ENCODE measurements at regions not wholly inside any gene's neighbourhood (a gene's known extent, or its start where the extent isn't known, plus 50 kb on each side); places are given as distances from the start of the nearest gene placed in this dataset.
A peak's percentile ranks its signal among the peaks of the same experiment; 100 is the strongest.

- TF ChIP-seq CTCF (IDR thresholded peaks at IDR 0.05; ENCODE audit: low read depth, low read length), result peak; percentile 68
- TF ChIP-seq POLR2A (IDR thresholded peaks at IDR 0.05; ENCODE audit: extremely low read depth, insufficient read length), result no peak
- TF ChIP-seq MAX (IDR thresholded peaks at IDR 0.05; ENCODE audit: low read depth, low read length), result peak; percentile 42; the same call in 1 of the 2 replicates
These were observed 120.5 kb upstream of the PRSS16 start for GRCh38 chr6:27126815-27127537.

All from NB4 (cell line).